ENCODE measurements at regions not wholly inside any gene's neighbourhood (a gene's known extent, or its start where the extent isn't known, plus 50 kb on each side); places are given as distances from the start of the nearest gene placed in this dataset.
"Not testable (repeated sequence)": the region's sequence is repeated elsewhere in the genome, so short reads cannot be mapped to it uniquely, and the experiment has no call there.

DNA sequence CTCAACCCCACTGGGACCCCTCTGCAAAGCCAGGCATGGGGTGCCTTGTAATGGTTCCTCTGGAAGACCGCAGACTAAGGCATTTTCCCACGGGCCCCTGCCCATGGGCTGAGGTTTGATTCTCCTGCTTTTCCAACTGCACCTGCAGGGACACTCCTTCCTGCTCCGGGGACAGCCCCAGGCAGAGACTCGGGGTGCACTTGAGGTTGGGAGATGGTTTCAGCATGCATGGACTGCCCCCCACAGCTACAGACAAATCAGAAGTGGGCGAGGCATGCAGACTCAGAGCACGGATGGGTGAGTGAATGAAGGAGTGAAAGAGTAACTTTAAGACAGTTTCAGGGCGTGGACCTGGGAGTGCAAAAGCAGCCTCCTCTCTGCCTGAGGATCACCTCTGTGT lies 87.9 kb upstream of the RPL38 start:
- no peak for DNase-seq (ENCODE audit: low read depth in 3 of 3)

DNA sequence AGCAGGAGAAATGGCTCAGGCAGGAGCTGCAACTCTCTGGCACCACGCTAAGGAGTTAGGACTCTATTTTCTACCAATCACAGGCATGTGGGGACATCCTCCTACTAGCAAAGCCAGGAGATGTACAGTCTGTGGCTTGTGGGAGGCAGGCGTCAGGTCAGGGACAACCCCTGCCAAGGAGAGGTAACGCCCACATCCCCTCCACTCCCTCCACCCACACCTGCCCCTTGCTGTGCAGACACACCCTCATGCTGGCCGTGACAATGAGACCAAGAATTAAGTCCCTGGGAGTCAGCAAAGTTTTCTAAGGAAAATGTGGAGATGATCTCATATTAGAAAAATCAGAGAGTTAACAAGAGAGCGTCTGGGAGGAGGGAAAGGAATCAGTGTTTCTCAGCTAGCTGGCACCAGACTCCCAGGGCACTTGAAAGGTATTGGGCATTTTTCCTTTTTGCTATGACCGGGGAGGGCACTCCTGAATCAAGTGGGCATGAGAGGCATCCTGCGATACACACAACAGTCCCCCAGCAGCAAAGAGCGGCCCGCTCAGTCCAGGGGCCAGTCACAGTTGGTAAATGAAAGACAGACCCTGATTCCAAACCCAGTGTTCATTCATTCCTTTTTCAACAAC lies 87.3 kb upstream of the RPL38 start:
- DNase-seq (ENCODE audit: low read depth in 3 of 3), result no peak

GRCh38 chr17:74117087-74117698 lies 86.3 kb upstream of the RPL38 start:
- no peak for DNase-seq (ENCODE audit: low read depth in 3 of 3)

DNA sequence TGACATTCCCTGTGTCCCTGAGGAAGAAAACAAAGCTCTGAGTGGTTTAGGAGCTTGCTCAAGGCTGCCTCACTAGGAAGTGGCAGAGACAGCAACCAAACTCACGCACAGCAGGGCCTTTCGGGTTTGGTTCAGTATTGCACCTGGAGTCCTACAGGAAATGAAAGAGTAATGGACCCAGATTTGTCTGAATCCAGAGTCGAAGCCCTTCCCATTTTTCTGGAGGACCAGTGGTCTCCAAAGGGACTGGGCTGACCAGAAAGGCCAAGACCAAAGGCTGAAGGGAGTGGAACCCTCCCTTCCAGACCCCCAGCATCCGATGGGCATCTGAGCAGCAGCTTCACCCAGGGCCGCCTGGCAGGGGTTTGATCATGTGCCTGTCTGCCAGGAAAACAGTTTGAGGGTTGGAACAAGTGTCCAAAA lies 85.5 kb upstream of the RPL38 start:
- DNase-seq (ENCODE audit: low read depth in 3 of 3), result no peak

DNA sequence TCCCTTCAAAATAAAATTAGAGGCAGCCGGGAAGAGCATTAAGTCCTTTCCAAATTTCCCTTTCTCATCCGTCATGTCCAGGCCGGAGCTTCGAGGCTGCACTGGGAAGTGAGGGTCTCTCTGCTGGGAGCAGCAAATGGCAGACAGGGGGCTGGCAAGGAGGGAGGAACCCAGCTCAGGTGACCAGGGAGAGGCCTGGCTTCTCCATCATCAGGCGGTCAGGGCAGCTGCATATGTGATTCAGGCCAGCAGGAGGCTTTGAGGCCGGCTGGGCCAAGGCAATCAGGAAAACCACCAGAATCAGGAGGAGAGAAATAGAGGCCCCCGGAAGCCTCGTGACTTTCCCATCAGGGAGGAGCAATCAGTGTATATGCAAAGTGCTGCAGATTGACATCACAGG lies 85.0 kb upstream of the RPL38 start:
- DNase-seq (ENCODE audit: low read depth in 3 of 3), result no peak

DNA sequence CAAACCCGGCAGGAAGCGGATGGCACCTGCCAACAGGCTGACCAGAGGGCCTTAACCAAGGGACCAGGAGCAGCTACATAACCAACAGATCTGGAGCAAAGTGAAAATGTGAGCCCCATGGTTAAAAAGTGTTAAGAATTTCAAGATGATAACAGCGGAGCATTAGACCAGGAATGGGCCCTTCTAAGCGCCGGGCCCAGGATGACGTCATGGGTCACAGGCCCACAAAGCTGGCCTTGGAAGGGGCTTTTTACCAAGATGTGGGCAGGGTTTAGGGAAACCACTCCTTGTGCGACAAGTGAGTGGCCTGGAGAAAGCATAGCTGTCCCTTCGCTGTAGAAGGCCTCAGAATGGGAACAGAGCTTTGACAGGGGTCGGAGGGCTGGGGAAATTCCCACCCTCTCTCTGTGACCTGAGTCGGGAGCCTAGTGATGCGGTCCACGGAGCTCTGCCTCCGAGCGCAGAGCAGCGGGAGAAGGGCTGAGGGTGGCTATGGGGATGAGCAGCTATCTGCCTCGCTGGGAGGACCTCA lies 84.4 kb upstream of the RPL38 start:
- DNase-seq (ENCODE audit: low read depth in 3 of 3), result no peak

DNA sequence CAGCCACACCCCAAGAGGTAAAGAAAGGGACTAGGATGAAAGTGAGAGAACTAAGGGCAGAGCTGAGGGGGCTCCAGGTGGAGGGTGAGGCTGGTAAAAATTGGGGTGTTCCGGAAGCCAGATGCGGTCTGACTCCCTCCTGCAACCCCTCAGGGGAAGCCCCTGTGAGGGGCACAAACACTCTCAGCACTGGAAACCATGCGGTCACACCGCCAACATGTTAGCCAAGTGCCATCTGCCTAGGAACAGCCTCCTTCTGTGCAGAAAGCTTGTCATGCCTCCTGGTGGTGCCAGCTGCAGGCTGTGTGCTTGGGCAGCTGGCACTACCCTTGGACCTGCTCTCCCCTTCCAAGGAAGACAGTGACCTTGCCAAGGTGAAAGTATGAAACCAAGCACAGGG lies 83.5 kb upstream of the RPL38 start:
- no peak for DNase-seq (ENCODE audit: low read depth in 3 of 3)

DNA sequence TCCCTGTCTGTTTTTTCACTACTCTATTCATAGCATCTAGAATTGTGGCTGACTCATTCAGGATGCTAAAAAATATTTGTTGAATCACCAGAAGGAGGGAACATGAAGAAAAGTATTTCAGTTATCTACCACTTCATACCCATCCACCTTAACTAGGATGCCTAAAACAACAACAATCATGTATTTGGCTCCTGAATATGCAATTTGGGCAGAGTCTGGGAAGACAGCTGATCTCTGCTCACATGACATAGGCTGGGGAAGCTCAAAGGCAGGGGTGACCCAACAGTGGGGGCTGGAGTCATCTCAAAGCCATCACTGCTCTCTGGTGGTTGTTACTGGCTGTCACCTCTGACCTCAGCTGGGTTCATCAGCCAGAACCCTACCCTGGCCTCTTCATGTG lies 80.1 kb upstream of the RPL38 start:
- no peak for DNase-seq (ENCODE audit: low read depth in 3 of 3)

- DNase-seq (ENCODE audit: low read depth in 3 of 3), result no peak
Measured at GRCh38 chr17:74123866-74124444, 79.5 kb upstream of the RPL38 start.

- no peak for DNase-seq (ENCODE audit: low read depth in 3 of 3)
Measured at GRCh38 chr17:74125156-74125555, 78.3 kb upstream of the RPL38 start.

DNA sequence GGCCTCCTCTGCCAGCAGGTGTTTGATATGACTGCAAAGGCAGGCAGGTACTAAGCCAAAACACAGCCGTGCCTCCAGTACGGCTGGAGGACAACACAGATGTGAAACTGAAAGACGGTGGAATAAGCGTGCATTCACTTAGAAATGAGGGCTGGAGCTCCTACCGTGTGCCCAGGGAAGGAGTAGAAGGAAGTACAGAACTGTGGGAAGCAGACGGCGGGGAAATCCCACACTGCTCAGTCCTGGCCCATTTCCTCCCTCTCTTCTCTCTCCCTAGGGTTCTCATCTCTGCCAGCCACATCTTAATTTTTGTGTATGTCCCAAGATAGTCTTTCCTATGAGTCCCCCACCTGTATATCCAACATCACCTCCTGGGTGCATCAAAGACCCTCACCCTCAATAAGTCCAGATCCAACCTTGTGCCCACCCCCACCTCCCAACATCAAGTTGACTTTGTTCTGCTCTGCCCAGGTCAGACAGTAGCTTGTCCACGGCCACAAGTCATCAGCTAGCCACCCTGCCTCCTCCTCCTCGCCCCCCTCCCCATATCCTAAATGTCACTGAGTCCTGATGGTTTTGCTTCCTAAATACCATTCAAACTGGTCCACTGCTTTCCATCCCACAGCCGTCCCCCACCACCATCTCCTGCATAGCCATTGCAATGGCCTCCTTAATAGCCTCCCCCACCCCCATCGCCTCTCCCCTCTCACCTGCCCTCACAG lies 77.1 kb upstream of the RPL38 start:
- DNase-seq (ENCODE audit: low read depth in 3 of 3), result no peak

DNA sequence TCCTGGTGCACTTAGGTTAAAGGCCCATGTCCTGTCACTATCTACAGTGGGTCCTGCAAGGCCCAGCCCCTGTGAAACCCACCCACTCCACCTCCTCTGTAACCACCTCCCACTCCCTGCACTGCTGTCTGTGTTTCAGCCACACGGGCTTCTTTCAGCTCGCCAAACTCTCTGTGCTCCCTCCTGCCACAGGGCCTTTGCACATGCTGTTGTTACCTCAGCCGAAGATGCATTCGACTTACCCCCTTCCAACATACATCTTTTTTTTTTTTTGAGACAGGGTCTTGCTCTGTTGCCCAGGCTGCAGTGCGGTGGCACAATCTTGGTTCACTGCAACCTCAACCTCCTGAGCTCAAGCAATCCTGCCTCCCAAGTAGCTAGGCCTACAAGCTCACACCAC lies 76.5 kb upstream of the RPL38 start:
- no peak for DNase-seq (ENCODE audit: low read depth in 3 of 3)

DNA sequence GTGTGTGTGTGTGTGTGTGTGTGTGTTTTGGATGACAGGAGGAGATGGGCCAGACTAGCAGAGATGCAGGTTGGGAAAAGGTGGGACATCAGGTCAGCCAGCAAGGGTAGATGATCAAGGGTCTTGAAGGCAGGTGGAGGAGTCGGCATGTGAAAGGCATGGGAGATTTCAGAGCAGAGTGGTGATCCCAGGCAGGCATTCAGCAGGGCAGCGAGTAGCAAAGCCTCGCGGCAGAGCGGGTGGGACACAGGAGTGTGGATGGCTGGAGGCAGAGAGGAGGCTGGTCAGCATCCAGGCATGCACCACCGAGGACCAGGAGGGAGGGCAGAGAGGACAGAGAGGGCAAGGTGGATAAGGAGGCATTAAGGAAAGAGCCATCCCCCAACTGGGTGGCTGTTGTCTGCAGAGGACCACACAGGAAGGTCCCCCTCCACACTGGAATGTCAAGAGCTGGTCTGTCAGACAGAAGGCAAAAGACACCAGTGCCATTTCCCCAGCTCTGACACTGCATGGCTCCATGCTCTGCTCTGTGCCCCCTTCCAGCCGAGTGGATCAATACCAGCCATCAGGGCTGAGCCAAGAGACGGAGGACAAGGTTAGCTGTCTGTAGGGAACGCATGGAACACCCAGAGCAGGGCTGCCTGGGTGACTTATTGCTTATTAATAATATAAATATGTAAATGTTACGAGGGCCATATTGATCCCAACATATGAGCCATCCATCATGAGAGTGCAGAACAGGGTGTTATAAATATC lies 74.8 kb upstream of the RPL38 start:
- DNase-seq (ENCODE audit: low read depth in 3 of 3), result no peak

- not testable (repeated sequence) for DNase-seq (ENCODE audit: low read depth in 3 of 3)
Measured at GRCh38 chr17:74129800-74130199, 73.7 kb upstream of the RPL38 start.

DNA sequence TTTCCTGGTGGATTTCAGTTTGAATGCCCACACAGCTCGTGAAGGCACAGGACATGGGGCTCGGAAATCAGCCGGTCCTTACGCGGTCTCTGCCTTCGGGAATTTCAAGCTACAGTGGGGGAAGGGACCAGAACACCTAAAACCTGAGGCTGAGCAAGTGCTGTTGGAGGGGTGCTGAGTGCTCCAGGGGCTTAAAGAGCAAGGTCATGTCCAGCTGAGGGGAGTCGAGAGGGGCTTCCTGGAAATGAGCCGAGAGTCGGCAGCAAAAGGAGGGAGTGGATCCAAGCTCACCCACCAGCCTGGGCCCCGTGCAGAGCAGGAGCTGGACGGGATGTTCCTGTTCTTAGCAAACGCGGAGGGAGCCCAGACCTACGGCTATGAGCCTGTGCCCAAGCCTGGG lies 73.2 kb upstream of the RPL38 start:
- DNase-seq (ENCODE audit: low read depth in 3 of 3), result no peak

DNA sequence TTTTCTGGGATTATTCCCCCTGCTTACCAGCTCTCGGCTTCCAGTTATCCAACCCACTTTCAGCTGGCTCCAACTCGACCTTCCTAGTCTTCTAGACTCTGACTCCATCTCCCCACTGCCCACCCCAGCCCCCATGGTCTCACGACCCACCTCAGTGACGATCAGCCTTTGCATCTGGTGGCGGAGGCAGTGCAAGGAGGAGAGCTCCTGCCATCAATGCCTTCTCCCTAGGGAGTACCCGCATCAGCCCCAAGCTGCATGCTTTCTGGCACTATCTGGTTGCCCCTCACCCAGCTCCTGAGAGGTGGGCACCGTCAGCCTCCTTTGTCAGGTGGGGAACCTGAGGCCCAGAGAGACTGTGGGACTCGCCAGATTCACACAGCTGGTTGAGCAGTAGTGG lies 72.6 kb upstream of the RPL38 start:
- DNase-seq (ENCODE audit: low read depth in 3 of 3), result no peak

GRCh38 chr17:74132354-74132753 lies 71.1 kb upstream of the RPL38 start:
- no peak for DNase-seq (ENCODE audit: low read depth in 3 of 3)

DNA sequence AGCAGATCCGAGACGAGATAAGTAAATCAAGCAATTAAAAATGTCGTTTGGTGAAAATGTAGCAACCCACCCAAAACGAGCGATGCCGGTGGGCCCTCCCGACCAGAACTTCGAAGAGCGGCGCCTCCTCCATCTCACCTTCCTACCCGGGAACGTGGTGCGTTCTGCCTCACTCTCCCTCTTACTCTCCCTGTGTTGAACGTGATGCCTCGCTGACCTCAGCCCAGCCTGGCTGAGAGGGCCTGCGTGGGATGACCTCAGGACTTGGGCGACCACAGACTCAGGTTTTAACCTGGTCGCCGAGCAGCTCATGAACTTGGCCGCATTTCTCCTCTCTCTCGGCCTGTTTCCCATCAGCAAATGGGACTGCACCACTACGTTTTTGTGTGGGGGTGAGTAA lies 69.7 kb upstream of the RPL38 start:
- no peak for DNase-seq (ENCODE audit: low read depth in 3 of 3)

GRCh38 chr17:74134234-74134633 lies 69.2 kb upstream of the RPL38 start:
- DNase-seq (ENCODE audit: low read depth in 3 of 3), result not testable (repeated sequence)

GRCh38 chr17:74134991-74135390 lies 68.5 kb upstream of the RPL38 start:
- no peak for DNase-seq (ENCODE audit: low read depth in 3 of 3)

DNA sequence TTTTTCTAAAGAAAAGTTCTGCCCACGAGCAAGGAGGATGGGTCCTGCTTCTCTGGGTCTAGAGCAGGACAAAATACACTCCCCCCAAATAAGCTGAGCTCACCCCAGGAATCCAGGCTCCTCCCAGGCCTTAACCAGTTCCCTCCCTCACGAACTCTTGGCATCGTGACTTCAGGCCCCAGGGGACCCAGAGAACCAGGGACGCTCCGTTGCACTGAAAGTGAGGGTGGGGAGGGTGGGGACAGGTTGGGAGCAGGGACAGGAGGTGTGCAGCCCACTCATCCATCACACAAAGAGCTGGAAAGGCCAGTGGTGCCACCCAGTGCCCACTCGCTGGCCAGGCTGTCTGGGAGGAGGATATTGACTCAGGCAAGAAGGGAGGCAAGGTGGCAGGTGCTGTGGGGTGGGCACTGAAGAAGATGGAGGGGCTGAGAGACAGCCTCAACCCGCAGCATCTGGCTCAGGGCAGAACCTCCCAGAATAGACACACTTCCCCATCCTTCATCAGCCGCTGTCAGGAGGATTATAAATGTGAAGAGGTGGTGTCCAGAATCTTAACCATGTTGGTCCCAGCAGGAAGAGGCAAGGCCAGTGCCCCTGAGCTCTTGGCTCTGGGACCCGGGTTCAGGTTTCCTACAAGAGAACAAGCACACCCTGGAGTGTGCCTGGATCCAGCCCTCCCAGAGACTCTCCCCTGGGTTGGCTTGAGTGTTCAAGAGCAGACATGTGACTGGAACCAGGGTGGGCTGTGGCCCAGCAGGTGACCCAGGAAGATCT lies 67.9 kb upstream of the RPL38 start:
- no peak for DNase-seq (ENCODE audit: low read depth in 3 of 3)
